Right lobe of liver (tissue), 4 donors: ENCODE measurements at regions not wholly inside any gene's neighbourhood (a gene's known extent, or its start where the extent isn't known, plus 50 kb on each side); places are given as distances from the start of the nearest gene placed in this dataset.

ENCODE experiments used
- POLR2A ChIP-seq: fragments of 450-650 bp; IDR thresholded peaks from one replicate; pipeline ENCODE4 v1.6.1; 2017; ENCODE audit warnings: antibody characterized with exemption, mild to moderate bottlenecking
- TF ChIP-seq, protein P1 (sequence below), 4 donors: fragments of 200-600 bp in 3 of 4; fragments of 450-650 bp in 1 of 4; IDR thresholded peaks; one replicate each; pipeline versions ENCODE4 v1.5.1 to v1.8.0; 2016 to 2022; ENCODE audit warnings: antibody characterized with exemption in 4 of 4, mild to moderate bottlenecking in 2 of 4
- donor health status: DM: no; HTN: no; CAD: no.
- donor health status: DM: no; HTN: no; CAD: no.
- donor health status: DM: no; HTN: yes; CAD: no.

DNA sequence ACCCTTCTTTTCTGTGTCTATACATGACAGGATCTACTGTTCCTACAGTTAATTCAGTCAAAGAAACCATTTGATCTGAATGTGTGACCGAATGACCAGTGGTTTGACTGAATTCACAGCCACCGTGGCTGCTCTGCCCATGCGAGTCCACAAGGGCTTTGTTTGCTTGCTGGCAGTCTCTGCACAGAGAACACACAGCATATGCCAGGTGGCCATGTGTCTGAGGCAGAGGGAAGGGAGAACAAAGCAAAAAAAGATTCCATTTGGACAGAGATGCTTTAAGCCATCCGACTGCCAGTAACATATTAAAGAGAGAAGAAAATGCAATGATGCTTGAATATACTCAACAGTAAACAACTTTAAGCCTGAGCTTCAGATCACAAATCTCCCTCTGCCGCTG is 737.8 kb upstream of the CXADR start:
- TF ChIP-seq, protein P1, sequence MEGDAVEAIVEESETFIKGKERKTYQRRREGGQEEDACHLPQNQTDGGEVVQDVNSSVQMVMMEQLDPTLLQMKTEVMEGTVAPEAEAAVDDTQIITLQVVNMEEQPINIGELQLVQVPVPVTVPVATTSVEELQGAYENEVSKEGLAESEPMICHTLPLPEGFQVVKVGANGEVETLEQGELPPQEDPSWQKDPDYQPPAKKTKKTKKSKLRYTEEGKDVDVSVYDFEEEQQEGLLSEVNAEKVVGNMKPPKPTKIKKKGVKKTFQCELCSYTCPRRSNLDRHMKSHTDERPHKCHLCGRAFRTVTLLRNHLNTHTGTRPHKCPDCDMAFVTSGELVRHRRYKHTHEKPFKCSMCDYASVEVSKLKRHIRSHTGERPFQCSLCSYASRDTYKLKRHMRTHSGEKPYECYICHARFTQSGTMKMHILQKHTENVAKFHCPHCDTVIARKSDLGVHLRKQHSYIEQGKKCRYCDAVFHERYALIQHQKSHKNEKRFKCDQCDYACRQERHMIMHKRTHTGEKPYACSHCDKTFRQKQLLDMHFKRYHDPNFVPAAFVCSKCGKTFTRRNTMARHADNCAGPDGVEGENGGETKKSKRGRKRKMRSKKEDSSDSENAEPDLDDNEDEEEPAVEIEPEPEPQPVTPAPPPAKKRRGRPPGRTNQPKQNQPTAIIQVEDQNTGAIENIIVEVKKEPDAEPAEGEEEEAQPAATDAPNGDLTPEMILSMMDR (IDR thresholded peaks at IDR 0.05), result no peak
- no peak for TF ChIP-seq POLR2A
